Activated naive CD4-positive, alpha-beta T cell treated with anti-CD3 and anti-CD28 coated beads, Interleukin-2, amount 50 U/mL, for 24 hours (primary cell): ENCODE measurements at regions not wholly inside any gene's neighbourhood (a gene's known extent, or its start where the extent isn't known, plus 50 kb on each side); places are given as distances from the start of the nearest gene placed in this dataset.

Source experiments
- H3K27ac Mint-ChIP-seq: one replicate; pipeline ENCODE4 v1.8.0; 2021; ENCODE audit warnings: mild to moderate bottlenecking, mixed read lengths
- H3K27me3 Mint-ChIP-seq: one replicate; pipeline ENCODE4 v1.8.0; 2021; ENCODE audit warnings: mixed read lengths
- H3K36me3 Mint-ChIP-seq: one replicate; pipeline ENCODE4 v1.8.0; 2021; ENCODE audit warnings: mixed read lengths
- H3K4me1 Mint-ChIP-seq: one replicate; pipeline ENCODE4 v1.8.0; 2021; ENCODE audit warnings: mixed read lengths
- H3K4me3 Mint-ChIP-seq: one replicate; pipeline ENCODE4 v1.8.0; 2021; ENCODE audit warnings: mild to moderate bottlenecking, mixed read lengths
- H3K9me3 Mint-ChIP-seq: one replicate; pipeline ENCODE4 v1.8.0; 2021; ENCODE audit warnings: mixed read lengths

DNA sequence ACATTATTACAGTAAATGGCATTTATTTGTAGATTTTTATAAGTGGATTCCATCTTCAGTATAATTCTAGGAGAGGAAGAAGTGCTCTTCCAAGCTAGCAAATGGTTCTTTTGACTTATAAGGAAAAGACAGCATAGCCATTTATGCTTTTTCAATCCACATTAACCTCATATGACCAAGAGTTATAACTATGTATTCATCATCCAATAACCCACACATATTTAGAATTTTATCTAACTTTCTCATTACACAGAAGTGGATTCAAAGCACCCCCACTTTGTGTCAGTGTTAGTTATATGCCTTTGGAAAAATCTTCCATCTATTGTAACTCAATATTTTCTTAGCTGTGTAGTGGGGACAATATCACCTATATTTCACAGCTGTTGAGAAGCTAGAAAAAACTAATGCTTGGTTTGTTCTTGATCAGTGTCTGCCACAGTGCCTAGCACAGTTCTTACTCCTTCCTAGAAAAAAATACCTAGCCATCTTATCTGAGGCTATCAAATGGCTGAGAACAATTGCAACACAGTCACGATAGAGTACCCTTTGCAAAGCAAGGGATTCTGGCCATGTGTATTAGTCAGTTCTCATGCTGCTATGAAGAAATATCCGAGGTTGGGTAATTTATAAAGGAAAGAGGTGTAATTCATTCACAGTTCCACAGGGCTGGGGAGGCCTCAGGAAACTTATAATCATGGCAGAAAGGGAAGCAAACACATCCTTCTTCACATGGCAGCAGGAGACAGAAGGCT is 986.3 kb downstream of the TFAP2A start:
- no peak overlapping the region for H3K27ac Mint-ChIP-seq
- no peak overlapping the region for H3K4me3 Mint-ChIP-seq
- H3K36me3 Mint-ChIP-seq, result no peaks in the 10 kb centered on the region
- no peaks in the 10 kb centered on the region for H3K27me3 Mint-ChIP-seq
- no peaks in the 10 kb centered on the region for H3K4me1 Mint-ChIP-seq
- H3K9me3 Mint-ChIP-seq, result peaks cover 9% of the 10 kb centered on the region

DNA sequence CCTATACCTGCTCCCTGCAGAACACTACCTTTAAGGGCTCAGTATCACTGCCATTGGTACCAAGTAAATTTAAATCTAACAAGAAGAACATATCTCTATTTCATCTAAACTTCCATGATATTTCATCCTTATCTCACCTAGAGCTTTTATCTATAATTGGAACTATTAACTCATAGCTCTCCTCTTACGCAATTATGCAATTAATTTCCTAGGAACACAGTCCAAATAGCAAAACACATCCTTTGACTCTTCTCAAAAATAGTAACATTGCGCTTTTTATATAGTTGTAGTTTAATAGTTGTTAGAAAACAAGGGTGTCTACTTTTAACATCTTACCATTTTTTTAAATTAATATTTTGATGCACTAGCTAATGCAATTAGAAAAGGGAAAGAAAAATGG is 986.8 kb upstream of the SLC35B3 start:
- Mint-ChIP-seq H3K36me3 (no peaks in the 10 kb centered on the region), H3K9me3 (peaks cover 5% of the 10 kb centered on the region), H3K27ac (no peak overlapping the region), H3K4me3 (no peak overlapping the region), H3K27me3 (no peaks in the 10 kb centered on the region), H3K4me1 (no peaks in the 10 kb centered on the region)

DNA sequence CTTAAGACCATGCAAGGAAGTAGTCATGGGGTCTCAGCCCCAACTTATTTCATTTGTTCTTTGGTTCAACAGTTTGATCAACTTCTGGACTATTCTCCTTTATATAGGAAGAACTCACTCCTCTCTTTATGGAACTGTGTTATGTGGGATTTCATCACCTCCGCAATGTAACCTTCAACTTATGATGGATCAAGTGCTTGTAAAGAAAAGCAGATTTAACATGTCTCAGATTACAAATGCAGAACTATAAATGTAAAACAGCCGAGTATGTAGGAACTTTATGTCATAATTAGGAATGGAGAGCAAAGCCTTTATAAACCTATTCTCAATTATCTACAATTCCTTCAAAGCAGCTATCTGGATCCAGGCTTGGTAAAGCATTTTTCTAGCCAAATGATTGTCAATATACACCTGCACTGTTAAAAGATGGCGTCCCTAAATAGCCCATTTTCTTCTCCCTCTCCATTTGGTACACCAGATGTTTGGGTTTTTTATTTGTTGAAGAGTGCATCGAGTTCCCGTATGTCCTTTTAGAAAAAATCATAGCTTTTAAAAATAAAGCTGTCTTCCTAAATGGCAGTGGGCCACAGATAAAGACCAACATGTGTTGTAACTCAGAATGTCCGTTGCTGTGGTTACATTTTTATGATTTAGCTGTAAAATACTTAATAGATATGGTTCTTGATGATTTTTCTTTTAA is 985.1 kb upstream of the SLC35B3 start:
- Mint-ChIP-seq H3K36me3 (no peaks in the 10 kb centered on the region), H3K27ac (no peak overlapping the region), H3K4me3 (no peak overlapping the region), H3K9me3 (no peaks in the 10 kb centered on the region), H3K4me1 (no peaks in the 10 kb centered on the region), H3K27me3 (no peaks in the 10 kb centered on the region)

DNA sequence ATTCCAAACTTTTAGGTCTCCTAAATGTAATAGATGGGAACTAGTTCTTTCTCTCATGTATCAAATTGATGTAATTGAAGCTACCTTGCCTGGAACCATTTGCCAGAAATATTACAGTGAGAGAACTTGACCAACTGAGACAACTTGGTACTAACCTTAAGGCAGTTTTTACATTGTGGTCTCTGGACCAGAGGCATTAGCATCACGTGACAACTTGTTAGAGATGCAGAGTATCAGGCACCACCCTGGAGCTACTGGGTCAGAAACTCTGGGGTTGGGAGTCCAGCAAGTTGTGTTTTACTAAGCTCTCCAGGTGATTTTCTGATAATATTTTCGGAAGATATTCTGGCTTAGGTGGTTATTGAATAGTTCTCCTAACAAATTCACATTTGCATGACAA is 982.1 kb upstream of the SLC35B3 start:
- Mint-ChIP-seq H3K4me1 (no peaks in the 10 kb centered on the region), H3K27me3 (no peaks in the 10 kb centered on the region), H3K4me3 (no peak overlapping the region), H3K27ac (no peak overlapping the region), H3K9me3 (no peaks in the 10 kb centered on the region), H3K36me3 (no peaks in the 10 kb centered on the region)

DNA sequence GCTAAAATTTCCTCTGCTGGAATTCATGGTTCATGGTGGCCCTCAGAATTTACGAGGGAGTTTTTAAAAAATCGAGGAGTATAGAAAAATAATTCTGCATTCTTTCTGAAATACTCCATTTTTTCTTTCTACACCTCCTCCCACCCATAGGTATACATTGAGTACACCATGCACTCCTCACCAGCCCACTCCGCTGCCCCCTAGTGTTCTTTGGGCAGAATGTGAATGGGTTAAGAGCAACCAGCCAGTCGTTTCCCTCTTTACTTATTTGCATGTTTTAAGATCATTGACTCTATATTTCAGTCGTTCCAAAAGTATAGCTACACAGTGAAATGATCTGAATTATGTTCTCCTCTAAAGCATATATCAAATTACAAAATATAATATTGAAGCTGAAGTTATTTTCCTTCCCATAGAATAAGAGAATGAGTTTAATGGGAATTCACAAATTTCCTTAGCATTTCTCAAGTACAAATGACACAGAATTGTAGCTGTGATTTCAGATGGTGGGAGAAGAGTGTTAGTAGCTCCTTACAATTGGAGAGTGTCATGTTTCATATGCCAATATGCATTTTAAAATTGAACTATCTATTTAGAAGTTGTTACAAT is 977.7 kb upstream of the SLC35B3 start:
- Mint-ChIP-seq H3K36me3 (no peaks in the 10 kb centered on the region), H3K27ac (no peak overlapping the region), H3K4me3 (no peak overlapping the region), H3K4me1 (no peaks in the 10 kb centered on the region), H3K9me3 (no peaks in the 10 kb centered on the region), H3K27me3 (no peaks in the 10 kb centered on the region)

DNA sequence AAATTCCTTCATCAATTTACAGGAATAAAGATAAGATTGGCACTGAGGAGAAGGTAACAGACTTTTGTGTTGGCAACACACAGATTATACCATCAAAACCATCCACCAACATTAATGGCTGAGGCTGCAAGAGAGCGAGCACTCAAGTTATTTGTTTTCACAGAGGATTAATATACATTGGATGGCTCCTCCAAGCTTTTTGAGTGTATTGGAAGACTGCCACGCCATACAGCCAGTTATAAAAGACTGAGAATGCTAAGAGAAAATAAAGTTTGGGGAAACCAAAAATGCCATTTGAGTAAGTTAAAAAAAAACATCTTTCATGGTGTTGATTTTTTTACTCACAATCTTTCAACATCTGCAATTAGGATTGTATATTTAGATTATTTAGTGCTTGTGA is 973.8 kb upstream of the SLC35B3 start:
- Mint-ChIP-seq H3K9me3 (no peaks in the 10 kb centered on the region), H3K4me1 (no peaks in the 10 kb centered on the region), H3K36me3 (no peaks in the 10 kb centered on the region), H3K27ac (no peak overlapping the region), H3K4me3 (no peak overlapping the region), H3K27me3 (no peaks in the 10 kb centered on the region)

DNA sequence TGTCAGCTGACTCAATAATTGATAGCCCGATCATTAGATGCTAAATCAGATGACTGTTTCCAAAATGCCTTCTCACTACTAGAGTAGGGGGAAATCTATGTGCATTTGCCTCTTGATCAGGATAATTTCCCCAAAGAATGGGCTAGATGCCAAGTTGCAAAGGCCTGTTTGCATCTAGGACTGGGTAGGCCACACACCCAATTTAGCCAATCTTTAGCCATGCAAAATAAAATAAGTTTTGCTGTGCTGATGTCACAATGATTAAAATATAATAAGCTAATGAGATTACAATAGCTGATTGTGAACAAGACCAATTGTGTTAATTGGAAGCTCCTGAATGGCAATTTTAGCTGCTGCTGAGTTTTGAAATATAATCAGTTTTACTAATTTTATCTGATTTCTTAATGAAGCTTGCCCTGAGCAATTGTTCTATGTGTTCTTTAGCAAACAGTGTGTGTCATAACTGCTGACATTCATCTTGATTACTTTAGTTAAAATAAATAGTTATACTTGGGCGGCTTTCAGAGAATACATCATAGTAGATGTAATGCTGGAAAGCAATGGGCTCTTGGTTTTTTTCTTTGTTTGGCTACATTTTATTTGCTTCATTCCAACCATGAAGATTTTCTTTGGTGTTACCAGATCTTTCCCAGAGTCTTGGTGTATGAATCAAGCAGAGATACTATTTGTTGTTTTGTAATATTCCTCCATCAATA is 973.2 kb upstream of the SLC35B3 start:
- Mint-ChIP-seq H3K27me3 (no peaks in the 10 kb centered on the region), H3K27ac (no peak overlapping the region), H3K4me1 (no peaks in the 10 kb centered on the region), H3K9me3 (no peaks in the 10 kb centered on the region), H3K36me3 (no peaks in the 10 kb centered on the region), H3K4me3 (no peak overlapping the region)

DNA sequence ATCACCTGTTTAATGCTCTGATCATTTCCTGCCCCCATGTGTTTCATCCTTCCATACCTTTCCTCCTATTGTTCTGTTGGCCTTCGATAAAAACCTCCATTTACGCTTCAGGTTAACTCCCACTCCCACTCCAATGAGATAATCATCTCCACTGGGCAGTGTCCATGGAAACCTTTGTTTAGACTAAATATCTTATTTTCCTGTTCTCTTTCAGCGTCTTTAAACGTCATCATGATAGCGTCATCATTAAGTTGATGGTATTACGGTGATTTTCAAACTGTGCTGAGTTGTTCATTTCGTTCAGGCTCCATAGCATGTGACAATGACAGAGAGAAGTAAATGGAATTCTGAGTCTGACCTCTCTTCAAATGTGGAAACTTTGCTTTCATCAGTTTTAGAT is 970.5 kb upstream of the SLC35B3 start:
- Mint-ChIP-seq H3K36me3 (no peaks in the 10 kb centered on the region), H3K9me3 (no peaks in the 10 kb centered on the region), H3K4me1 (no peaks in the 10 kb centered on the region), H3K27me3 (no peaks in the 10 kb centered on the region), H3K27ac (no peak overlapping the region), H3K4me3 (no peak overlapping the region)

DNA sequence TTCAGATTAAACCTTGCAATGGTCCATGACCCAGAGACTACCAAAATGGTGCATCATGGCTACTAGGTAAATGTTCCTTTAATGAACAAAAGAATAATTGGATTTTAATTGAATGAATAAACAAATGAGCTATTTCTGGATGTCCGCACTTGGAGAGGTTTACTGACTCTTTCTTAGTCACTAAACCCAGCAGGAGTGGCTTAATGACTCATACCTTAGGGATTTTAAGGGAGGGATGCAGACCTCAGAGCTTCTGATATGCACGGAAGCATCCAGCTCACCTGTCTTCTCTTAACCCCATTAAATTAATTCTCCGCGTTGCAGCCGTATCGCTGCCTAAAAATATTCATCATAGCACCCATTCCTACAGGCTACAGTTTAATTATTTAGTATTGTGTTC is 970.0 kb upstream of the SLC35B3 start:
- no peak overlapping the region for H3K4me3 Mint-ChIP-seq
- H3K4me1 Mint-ChIP-seq, result no peaks in the 10 kb centered on the region
- no peak overlapping the region for H3K27ac Mint-ChIP-seq
- no peaks in the 10 kb centered on the region for H3K9me3 Mint-ChIP-seq
- no peaks in the 10 kb centered on the region for H3K36me3 Mint-ChIP-seq
- H3K27me3 Mint-ChIP-seq, result peaks cover 2% of the 10 kb centered on the region

DNA sequence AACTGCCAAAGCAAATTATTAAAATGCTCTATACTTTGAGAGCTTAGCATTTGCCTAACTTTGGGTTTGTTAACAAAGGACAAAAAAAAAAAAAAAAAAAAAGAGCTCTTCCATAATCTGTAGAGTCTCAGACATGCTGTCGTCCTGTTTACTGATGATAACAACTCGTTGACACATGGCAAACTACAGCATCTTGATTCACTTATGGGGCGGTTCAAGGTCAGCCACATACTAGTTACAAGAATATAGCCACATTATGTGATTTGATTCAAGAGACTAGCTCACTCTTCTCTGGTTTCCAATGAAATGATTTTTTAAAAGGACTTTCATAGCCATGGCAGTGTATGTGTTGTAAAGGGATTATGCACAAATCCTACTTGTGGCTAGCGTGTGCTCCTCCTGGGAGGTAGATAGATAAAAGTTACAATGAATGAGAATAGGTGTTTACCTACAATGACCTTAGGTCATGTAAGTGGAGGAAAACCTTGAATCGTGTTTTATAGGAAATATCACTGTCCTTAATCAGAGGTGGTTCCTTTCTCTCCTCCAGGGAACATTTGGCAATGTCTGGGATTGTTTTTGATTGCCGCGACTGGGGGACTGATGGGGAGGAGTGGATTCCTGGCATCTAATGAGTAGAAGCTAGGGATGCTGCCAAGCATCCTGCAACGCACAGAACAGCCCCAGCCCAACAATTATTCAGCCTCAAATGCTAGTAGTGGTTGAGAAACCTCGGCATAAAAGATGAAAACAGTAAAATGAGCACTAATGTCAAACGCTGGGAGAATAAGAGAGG is 969.2 kb upstream of the SLC35B3 start:
- Mint-ChIP-seq H3K4me3 (no peak overlapping the region), H3K27ac (no peak overlapping the region), H3K9me3 (no peaks in the 10 kb centered on the region), H3K27me3 (peaks cover 4% of the 10 kb centered on the region), H3K4me1 (no peaks in the 10 kb centered on the region), H3K36me3 (no peaks in the 10 kb centered on the region)

DNA sequence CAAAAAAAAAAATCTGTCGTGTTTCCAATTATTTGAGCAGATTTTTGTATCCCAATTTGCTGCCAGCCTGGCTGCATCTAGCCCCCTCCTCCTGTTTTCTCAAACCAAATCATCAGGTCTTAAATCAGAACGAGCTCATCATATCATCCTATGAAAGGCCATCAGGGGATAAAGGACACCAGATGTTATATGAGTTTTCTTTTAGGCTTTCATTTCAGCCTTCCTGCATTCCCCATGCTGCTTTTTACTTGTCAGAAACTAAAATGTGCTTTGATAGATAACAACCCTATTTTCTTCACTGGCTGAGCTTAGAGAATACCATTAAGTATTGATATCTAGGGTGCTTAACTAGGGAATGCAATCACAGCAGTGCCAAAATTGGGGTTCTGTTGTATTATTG is 968.4 kb upstream of the SLC35B3 start:
- peaks cover 4% of the 10 kb centered on the region for H3K27me3 Mint-ChIP-seq
- H3K4me1 Mint-ChIP-seq, result no peaks in the 10 kb centered on the region
- no peaks in the 10 kb centered on the region for H3K9me3 Mint-ChIP-seq
- H3K36me3 Mint-ChIP-seq, result no peaks in the 10 kb centered on the region
- H3K27ac Mint-ChIP-seq, result no peak overlapping the region
- H3K4me3 Mint-ChIP-seq, result no peak overlapping the region

DNA sequence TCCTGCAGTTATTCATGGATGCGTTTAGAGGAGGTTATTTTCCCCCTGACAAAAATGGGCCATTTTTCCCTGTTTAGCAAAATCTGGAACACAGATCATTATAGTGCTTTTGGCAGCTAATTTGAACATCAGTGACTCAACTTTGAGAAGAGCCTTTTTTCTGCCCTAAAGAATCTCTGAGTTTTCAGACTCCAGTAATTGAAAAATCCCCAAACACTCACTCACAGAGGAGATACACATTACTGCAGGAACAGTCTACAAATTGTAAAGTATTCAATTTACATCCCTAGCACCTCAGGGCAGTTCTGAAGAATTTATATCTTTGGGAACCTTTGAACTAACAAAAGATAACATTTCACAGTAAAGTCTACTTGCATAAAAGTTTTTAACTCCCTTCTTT is 966.6 kb upstream of the SLC35B3 start:
- H3K27ac Mint-ChIP-seq, result no peak overlapping the region
- no peak overlapping the region for H3K4me3 Mint-ChIP-seq
- no peaks in the 10 kb centered on the region for H3K9me3 Mint-ChIP-seq
- H3K36me3 Mint-ChIP-seq, result no peaks in the 10 kb centered on the region
- no peaks in the 10 kb centered on the region for H3K4me1 Mint-ChIP-seq
- peaks cover 6% of the 10 kb centered on the region for H3K27me3 Mint-ChIP-seq

DNA sequence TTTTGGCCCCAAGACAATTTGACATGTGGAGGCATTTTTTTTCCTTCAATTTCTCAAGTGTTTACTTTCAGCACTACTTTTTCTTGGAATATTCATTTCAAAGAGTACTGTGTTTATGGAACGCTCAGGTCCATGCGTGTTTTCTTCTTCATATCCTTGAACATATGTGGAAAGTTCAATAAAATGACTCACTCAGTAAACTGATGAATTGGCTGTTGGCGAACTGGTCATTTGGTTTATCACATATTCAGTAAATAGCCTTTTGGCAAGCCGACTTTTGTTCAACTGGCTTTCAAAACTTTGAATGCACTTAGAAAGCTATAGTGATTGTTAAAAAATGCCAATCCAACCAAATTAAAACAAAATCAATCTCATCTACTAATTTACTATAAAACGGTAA is 964.6 kb upstream of the SLC35B3 start:
- Mint-ChIP-seq H3K4me3 (no peak overlapping the region), H3K4me1 (no peaks in the 10 kb centered on the region), H3K9me3 (no peaks in the 10 kb centered on the region), H3K27me3 (peaks cover 6% of the 10 kb centered on the region), H3K36me3 (no peaks in the 10 kb centered on the region), H3K27ac (no peak overlapping the region)

DNA sequence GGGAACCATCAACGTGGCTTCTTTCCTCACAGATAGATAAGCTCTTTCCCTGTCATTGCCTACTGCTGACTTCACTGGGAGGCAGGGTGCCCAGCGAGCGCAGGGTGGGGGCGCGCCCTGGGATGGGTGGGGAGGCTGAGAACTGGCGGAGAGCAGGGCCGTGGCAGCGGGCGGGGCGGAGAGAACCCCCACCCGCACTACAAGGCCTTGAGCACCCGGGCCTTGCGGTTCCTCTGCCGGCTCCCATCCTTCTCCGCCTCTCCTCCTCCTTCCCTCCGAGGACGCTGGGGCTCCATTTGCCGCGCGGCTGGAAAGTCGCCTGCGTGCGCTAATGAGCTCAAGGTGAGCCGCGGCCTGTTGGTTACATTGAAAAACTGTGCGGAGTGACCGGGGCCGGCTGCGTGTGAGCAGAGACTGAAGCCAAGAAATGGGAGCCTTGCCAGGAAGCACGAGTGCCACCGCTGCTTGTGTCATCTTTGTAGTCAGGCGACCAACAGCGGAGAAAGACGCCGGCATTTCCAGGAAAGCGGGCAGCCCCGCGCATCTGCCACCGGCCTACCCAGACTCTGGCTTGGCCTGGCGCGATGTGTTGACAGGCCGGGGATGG is 963.5 kb upstream of the SLC35B3 start:
- Mint-ChIP-seq H3K4me1 (no peaks in the 10 kb centered on the region), H3K27ac (no peak overlapping the region), H3K36me3 (no peaks in the 10 kb centered on the region), H3K27me3 (peaks cover 6% of the 10 kb centered on the region), H3K4me3 (no peak overlapping the region), H3K9me3 (peaks cover 4% of the 10 kb centered on the region)
